ENCODE measurements at regions not wholly inside any gene's neighbourhood (a gene's known extent, or its start where the extent isn't known, plus 50 kb on each side); places are given as distances from the start of the nearest gene placed in this dataset.

DNA sequence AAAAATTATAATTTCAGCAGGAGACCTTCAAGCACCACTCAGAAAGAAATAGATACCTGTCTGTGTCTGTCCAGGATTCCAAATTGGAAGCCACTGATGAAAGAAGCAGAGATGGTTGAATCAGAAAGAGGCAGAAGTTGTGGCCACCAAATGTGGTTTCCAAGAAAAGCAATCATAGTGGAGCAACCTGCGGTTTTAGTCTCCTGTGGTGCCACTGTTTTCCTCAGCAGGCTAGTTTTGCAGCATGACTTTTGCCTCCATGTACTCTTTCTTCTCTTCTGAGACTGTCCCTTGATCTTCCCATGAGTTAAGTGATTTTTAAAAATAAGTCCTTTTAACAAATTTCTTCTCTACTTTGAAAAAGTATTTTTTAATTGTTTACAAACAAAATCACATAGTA lies 535.8 kb downstream of the CYLC2 start:
- FAIRE-seq (no peak), DNase-seq (ENCODE audit: extremely low read depth in 1 of 4, low spot score in 3 of 4) (no peak), ATAC-seq (no peak)
- WGBS (ENCODE audit: insufficient coverage, low coverage, missing lambda C conversion rate): 0% methylated on average over 1 of the region's 1 CpG
- Histone ChIP-seq H3K4me1 (replicated peaks in 1 of 2; ENCODE audit: control insufficient read depth in 2 of 2, insufficient read depth in 2 of 2, low read length in 2 of 2) (no peaks in the 10 kb centered on the region), H3K27me3 (ENCODE audit: control insufficient read depth in 2 of 2, insufficient read depth in 2 of 2, low read length in 2 of 2) (no peaks in the 10 kb centered on the region), H3K4me2 (ENCODE audit: insufficient read depth, low read length) (no peak overlapping the region), H2AFZ (ENCODE audit: low read depth, low read length) (no peak overlapping the region), H3K9me1 (ENCODE audit: control insufficient read depth, insufficient read depth, low read length) (no peaks in the 10 kb centered on the region), H3K9ac (ENCODE audit: insufficient read depth in 1 of 2, low read depth in 2 of 2, low read length in 2 of 2) (no peak overlapping the region), H3K27ac (ENCODE audit: extremely low read depth, low read depth, low read length) (no peak overlapping the region), H3K9me3 (replicated peaks; ENCODE audit: control insufficient read depth, insufficient read depth, low read depth, low read length) (no peaks in the 10 kb centered on the region), H4K20me1 (replicated peaks; ENCODE audit: control insufficient read depth, insufficient read depth, low read length) (no peaks in the 10 kb centered on the region), H3K4me3 (no peak overlapping the region), H3K36me3 (ENCODE audit: control insufficient read depth, insufficient read depth, low read length) (no peaks in the 10 kb centered on the region), H3K79me2 (ENCODE audit: control insufficient read depth, insufficient read depth, low read length) (no peaks in the 10 kb centered on the region)
- POLR2A ChIA-PET: no interaction called here
- no TSS peak for BruUV-seq (replicated peaks)
- in situ Hi-C loops (cut with MboI) (no loop called here), intact Hi-C loops (cut with micrococcal nuclease) (no loop called here)
- TF ChIP-seq PTBP1 (IDR thresholded peaks at IDR 0.05; ENCODE audit: low read depth, low read length): no peak
- CTCF ChIA-PET (ENCODE audit: low intra/inter-chr PET ratio): no interaction called here

DNA sequence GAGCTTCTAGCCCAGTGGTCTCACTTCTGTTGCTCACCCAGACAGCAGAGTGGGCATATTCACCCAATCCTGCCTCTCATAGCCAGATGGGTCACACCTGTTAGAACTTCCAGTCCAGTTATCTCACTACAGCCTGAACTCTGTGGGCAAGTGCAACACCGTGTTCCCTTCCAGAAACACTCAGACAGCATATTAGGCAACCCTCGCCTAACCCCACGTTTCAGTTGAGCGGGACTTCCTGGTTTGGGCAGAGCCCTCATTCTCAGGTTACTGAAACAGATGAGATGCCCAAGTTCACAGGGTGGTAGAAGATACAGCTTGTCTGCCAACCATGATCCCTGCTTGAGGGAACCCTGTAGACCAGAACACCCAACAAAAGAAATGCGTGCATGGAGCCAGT lies 538.2 kb downstream of the CYLC2 start:
- no peaks in the 10 kb centered on the region for H3K4me1 ChIP-seq (replicated peaks in 1 of 2; ENCODE audit: control insufficient read depth in 2 of 2, insufficient read depth in 2 of 2, low read length in 2 of 2)
- H3K9me3 ChIP-seq (replicated peaks; ENCODE audit: control insufficient read depth, insufficient read depth, low read depth, low read length): no peaks in the 10 kb centered on the region; the same call in 1 of the 2 replicates
- no TSS peak for BruUV-seq (replicated peaks)
- H3K4me3 ChIP-seq: no peak overlapping the region
- in situ Hi-C loops (cut with MboI): no loop called here
- no peak overlapping the region for H3K9ac ChIP-seq (ENCODE audit: insufficient read depth in 1 of 2, low read depth in 2 of 2, low read length in 2 of 2)
- 9% methylated on average over 5 of the region's 5 CpGs for WGBS (ENCODE audit: insufficient coverage, low coverage, missing lambda C conversion rate)
- H2AFZ ChIP-seq (ENCODE audit: low read depth, low read length): no peak overlapping the region
- ATAC-seq (no peak), FAIRE-seq (no peak), DNase-seq (ENCODE audit: extremely low read depth in 1 of 4, low spot score in 3 of 4) (no peak)
- TF ChIP-seq HMG20A (CRISPR knock-in tag; conservative IDR thresholded peaks at IDR 0.05) (no peak), TSHZ1 (CRISPR knock-in tag; IDR thresholded peaks at IDR 0.05) (no peak), RBM17 (IDR thresholded peaks at IDR 0.05; ENCODE audit: borderline replicate concordance, low read depth, low read length) (no peak), TAL1 (IDR thresholded peaks at IDR 0.05) (no peak)
- no peaks in the 10 kb centered on the region for H3K27me3 ChIP-seq (ENCODE audit: control insufficient read depth in 2 of 2, insufficient read depth in 2 of 2, low read length in 2 of 2)
- no peaks in the 10 kb centered on the region for H3K79me2 ChIP-seq (ENCODE audit: control insufficient read depth, insufficient read depth, low read length)
- H4K20me1 ChIP-seq (replicated peaks; ENCODE audit: control insufficient read depth, insufficient read depth, low read length): no peaks in the 10 kb centered on the region
- no peaks in the 10 kb centered on the region for H3K36me3 ChIP-seq (ENCODE audit: control insufficient read depth, insufficient read depth, low read length)
- H3K9me1 ChIP-seq (ENCODE audit: control insufficient read depth, insufficient read depth, low read length): no peaks in the 10 kb centered on the region
- CTCF ChIA-PET (ENCODE audit: low intra/inter-chr PET ratio): no interaction called here
- H3K27ac ChIP-seq (ENCODE audit: extremely low read depth, low read depth, low read length): no peak overlapping the region
- H3K4me2 ChIP-seq (ENCODE audit: insufficient read depth, low read length): no peak overlapping the region
- POLR2A ChIA-PET: no interaction called here
- intact Hi-C loops (cut with micrococcal nuclease): no loop called here
